ENCODE measurements at regions not wholly inside any gene's neighbourhood (a gene's known extent, or its start where the extent isn't known, plus 50 kb on each side); places are given as distances from the start of the nearest gene placed in this dataset.

- DNase-seq (ENCODE audit: low spot score): no peak
Observed at GRCh38 chr5:62708481-62709325, 130.1 kb downstream of the LRRC70 start.

DNA sequence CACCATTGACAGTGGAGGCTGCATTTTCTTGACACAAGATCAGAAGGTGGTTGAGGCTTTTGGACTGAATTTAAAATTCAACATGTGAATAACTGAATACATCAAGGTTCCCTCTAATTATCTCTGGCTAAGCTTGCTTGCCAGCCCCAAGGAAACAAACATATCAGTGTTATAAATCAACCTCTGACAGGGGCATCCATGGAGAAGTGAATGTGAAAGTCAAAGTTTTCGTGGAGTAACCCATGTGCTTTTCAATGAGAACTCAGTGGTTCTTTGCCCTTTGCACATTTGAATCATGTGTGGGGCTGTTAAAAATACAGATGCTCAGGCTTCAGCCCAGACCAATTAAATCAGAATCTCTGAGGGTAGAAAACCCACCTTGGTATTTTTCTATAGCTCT lies 128.9 kb downstream of the LRRC70 start:
- no peak for DNase-seq (ENCODE audit: low spot score)

- no peak for DNase-seq (ENCODE audit: low spot score)
Observed at GRCh38 chr5:62707131-62707530, 128.5 kb downstream of the LRRC70 start.

DNA sequence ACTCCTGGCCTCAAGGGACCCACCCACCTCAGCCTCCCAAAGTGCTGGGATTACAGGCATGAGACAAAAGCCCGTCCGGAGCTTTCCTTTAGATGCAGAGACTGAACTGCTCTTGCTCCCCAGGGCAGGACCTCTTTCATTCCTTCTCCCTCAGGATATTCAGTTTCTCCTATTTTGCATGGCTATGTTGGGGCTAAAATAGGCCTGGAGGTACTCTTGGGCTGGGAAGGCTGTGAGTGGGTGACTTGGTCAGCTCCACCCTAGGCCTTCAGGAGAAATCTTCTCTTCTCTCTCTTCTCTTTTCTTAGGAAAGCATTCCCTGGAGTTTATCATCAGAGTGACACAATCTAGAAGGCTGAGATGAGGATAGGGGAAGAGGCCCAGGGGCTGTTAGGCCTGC lies 126.4 kb downstream of the LRRC70 start:
- DNase-seq (ENCODE audit: low spot score): no peak

GRCh38 chr5:62702126-62702525 lies 123.5 kb downstream of the LRRC70 start:
- DNase-seq (ENCODE audit: low spot score): no peak

DNA sequence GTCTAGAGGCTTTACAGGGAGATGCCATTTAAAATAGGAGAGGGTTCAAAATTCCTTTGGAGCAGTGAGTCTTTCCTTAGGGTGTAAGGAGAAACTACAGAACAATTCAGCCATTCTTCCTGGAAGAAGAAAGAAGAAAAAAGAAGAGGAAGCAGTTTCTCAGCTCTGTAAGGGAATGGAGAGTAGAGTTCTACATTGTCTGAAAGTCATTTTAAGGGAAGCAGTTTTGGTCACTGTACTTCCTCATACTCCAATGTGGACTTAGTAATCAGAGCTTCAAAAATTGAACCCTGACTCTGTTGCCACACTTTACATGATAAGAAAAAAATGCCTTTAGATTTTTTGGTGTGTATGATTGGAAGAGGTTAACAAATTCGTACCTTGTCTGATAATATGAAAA lies 122.4 kb downstream of the LRRC70 start:
- DNase-seq (ENCODE audit: low spot score): no peak

- DNase-seq (ENCODE audit: low spot score): no peak
Observed at GRCh38 chr5:62698756-62699155, 120.1 kb downstream of the LRRC70 start.

DNA sequence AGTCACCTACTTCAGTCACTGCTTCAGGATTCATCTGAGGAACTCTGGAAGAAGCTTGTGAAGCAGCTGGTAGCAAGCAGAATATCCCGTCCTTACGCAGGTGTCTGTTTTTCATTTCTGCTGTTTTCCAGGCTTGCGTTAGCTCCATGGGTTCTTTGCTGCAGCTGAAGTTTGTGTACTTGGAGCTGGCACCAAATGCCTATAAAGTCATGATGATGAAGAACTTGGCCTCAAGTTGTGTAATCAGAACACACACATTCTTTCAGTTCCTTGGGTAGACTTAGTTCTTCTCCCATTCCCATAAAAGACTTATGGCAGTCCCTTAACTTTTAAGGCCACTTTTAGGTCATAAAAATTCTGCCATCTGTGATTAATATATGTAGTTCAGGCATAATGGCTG lies 116.7 kb downstream of the LRRC70 start:
- no peak for DNase-seq (ENCODE audit: low spot score)

DNA sequence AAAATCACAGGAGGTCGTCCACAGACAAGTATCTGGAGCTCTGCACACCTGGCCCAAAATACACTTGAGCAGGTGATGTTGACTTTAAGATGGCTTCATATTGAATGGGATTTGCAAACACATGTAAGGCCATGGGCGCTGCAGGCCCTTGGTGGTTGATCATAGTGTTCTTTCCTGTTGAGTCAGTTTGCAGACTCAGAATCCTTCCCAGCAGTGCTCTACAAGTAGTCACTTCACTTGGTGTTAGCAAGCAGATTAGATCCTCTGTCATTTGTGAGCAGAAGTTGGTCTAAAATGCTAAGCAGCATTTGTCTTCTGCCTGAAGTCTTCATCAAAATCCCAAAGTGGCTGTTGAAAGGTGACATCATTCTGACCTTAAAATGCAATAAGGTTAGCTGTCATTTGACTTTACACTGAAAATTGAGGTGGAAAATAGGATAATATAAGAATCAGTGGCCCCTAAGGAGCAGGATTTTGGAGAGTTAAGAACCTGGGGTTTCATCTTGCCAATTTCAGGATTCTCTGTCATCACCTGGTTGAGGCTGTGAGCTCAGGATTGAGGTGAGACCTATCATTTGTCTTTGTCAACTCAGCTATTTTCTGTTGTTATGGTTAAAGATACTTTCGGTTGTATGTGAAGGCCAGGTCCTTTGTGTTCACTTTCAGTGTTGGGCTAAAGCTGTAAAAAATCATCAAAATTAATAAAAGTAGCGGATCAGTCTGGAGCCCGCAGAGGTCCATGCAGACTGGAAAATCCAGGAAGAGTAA lies 114.5 kb downstream of the LRRC70 start:
- no peak for DNase-seq (ENCODE audit: low spot score)

DNA sequence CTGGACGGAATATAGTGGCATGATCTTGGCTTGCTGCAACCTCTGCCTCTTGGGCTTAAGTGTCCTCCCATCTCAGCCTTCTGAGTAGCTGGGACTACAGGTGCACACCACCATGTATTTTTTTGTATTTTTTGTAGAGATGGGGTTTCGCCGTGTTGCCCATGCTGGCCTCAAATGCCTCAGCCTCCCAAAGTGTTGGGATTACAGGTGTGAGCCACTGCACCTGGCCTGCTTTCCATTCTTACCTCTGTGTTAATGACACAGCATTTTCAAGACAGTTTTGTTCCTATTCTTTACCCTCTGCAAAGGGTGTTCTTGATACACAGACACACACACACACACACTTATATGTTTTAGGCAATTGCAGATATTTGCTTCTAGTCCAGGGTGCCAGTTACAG lies 113.3 kb downstream of the LRRC70 start:
- DNase-seq (ENCODE audit: low spot score): no peak

GRCh38 chr5:62690421-62690820 lies 111.8 kb downstream of the LRRC70 start:
- no peak for DNase-seq (ENCODE audit: low spot score)

GRCh38 chr5:62689599-62690368 lies 111.2 kb downstream of the LRRC70 start:
- DNase-seq (ENCODE audit: low spot score): no peak

- DNase-seq (ENCODE audit: low spot score): no peak
Observed at GRCh38 chr5:62686692-62687091, 108.1 kb downstream of the LRRC70 start.

DNA sequence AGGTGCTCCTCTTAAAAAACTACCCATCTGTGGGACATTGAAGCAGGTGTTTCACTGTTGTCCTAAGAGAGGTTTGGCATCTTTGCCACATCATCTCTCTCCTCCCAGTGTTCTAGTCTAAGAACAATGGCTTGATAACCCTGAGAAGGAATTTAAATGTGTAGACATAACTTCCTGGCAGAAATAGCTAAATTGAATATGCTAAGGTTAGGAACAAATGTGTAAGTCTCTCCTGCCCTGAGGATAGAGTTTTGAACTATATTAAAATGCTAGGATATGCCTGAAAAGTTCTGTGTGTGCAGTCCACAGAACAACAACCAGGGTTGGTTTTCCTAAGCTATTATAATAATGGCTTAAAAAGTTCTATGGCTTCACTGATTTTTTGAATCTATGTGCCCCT lies 106.6 kb downstream of the LRRC70 start:
- no peak for DNase-seq (ENCODE audit: low spot score)

DNA sequence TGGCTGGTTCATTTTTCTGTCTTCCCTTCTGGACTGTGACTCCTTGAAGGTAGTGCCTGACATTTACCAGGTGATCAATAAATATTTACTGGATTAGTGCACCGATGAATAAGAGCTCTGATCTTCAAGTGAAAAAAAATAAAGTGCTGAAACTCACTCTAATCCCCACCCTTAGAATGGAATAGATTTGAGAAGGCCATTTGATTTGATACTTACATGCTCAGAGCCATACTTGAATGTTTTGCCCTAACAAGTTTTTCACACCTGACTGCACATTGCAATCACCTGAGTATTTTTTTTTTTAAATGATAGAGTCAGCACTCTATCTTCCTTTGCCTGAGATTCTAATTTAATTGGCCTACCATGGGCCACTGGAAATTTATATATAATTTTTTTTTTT lies 105.7 kb downstream of the LRRC70 start:
- no peak for DNase-seq (ENCODE audit: low spot score)

DNA sequence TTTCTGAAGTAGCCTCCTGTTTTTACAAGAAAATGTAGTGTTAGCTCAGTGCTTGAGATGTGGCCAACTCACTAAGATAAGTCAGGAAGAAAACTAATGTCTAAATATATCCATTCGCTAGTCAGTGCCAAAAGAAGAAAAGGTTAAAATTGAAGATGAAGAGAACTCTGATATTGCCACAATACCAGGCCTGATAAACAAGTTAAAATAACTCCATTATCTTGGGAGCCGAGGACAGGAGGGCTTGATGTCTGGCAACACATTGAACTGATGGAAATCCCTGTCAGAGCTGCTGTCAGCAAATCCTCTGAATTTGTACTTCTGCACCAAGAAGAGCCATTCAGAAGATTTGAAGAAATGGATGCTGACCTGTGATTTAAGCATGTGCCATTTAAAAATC lies 103.4 kb downstream of the LRRC70 start:
- DNase-seq (ENCODE audit: low spot score): no peak

GRCh38 chr5:62681117-62681850 lies 102.7 kb downstream of the LRRC70 start:
- no peak for DNase-seq (ENCODE audit: low spot score)

- DNase-seq (ENCODE audit: low spot score): no peak
Observed at GRCh38 chr5:62680121-62680520, 101.5 kb downstream of the LRRC70 start.

All from NAMALWA (cell line).